ENCODE measurements at regions not wholly inside any gene's neighbourhood (a gene's known extent, or its start where the extent isn't known, plus 50 kb on each side); places are given as distances from the start of the nearest gene placed in this dataset.

DNA sequence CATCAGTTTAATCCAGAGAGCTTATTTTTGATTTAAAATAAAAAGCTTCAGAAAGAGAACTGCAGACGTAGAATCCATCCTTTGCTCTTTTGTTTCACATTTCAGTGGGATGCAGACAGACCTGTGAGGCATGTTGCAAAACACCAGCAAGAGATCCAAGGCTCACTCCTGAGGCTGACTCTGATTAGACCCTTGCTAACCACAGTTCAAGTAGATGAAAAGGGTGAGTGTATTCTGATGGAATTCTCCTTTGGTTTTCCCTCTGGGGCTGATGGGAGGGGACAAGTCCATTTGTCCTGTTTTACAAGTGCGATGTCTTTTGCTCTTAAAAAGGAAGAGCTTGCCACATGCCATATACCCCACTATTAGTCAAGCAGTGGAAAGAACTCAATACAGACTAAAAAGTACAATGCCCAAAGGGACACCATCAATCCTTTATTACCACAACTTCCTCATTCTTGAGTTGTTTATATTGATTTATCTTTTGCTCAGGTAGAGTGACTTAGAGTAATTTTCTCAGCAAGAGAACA, 772.7 kb downstream of the MAFB start:
- no peaks in the 10 kb centered on the region for H3K4me1 ChIP-seq (ENCODE audit: control insufficient read depth, insufficient read depth, low read length)

GRCh38 chr20:39913274-39913673, 775.8 kb downstream of the MAFB start:
- Histone ChIP-seq H3K4me1 (ENCODE audit: control insufficient read depth, insufficient read depth, low read length) (no peaks in the 10 kb centered on the region), H3K4me3 (ENCODE audit: low read length) (no peak overlapping the region), H3K27me3 (ENCODE audit: control insufficient read depth, insufficient read depth, low read length) (no peaks in the 10 kb centered on the region), H3K36me3 (ENCODE audit: control insufficient read depth, insufficient read depth, low read length) (no peaks in the 10 kb centered on the region), H3K27ac (ENCODE audit: low read depth, low read length) (no peak overlapping the region), H3K9ac (ENCODE audit: low read length) (no peak overlapping the region)

More for the DNA sequence above, 772.7 kb downstream of the MAFB start:
- no peak overlapping the region for H3K9ac ChIP-seq (ENCODE audit: low read length)
- H3K27me3 ChIP-seq (ENCODE audit: control insufficient read depth, insufficient read depth, low read length): no peaks in the 10 kb centered on the region
- H3K36me3 ChIP-seq (ENCODE audit: control insufficient read depth, insufficient read depth, low read length): no peaks in the 10 kb centered on the region
- no peak overlapping the region for H3K4me3 ChIP-seq (ENCODE audit: low read length)
- no peak overlapping the region for H3K27ac ChIP-seq (ENCODE audit: low read depth, low read length)

DNA sequence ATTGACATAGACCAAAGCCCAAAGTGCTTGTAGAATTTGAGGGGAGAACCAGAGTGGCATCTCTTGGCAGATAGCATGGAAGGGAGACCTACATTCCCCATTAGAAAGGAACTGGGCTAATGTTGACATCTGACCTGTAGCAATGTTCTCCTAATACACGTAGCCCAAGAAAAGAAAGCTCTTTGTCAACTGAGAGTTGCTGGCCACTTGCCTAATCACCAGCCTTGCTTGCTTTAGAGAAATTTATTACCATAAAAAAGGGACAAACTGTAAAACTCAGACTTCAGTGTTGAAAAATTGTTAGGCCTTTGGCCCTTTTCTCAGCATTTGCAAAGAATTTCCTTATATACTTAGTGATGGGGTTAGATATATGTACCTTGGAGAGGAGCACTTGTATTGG, 777.5 kb downstream of the MAFB start:
- Histone ChIP-seq H3K4me3 (ENCODE audit: low read length) (no peak overlapping the region), H3K27ac (ENCODE audit: low read depth, low read length) (no peak overlapping the region), H3K27me3 (ENCODE audit: control insufficient read depth, insufficient read depth, low read length) (no peaks in the 10 kb centered on the region), H3K4me1 (ENCODE audit: control insufficient read depth, insufficient read depth, low read length) (no peaks in the 10 kb centered on the region), H3K9ac (ENCODE audit: low read length) (no peak overlapping the region), H3K36me3 (ENCODE audit: control insufficient read depth, insufficient read depth, low read length) (no peaks in the 10 kb centered on the region)

DNA sequence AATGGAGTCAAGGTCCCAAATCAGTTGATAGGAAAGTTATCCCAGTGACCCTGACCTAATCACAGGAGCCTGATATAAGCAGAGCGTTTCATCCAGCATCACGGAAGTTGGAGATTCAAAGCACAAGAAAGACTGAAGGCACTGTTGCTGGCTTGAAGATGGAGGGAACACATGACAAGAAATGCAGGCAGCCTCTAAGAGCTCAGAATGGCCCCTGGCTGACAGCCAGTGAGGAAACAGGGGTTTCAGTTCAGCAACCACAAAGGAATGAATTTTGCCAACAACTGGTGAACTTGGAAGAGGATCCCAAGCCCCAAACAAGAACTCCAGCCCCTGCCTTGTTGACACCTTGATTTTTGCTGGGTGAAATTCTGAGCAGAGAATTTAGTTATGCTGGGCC, 778.5 kb downstream of the MAFB start:
- H3K27ac ChIP-seq (ENCODE audit: low read depth, low read length): no peak overlapping the region
- H3K36me3 ChIP-seq (ENCODE audit: control insufficient read depth, insufficient read depth, low read length): no peaks in the 10 kb centered on the region
- no peak overlapping the region for H3K4me3 ChIP-seq (ENCODE audit: low read length)
- no peak overlapping the region for H3K9ac ChIP-seq (ENCODE audit: low read length)
- H3K4me1 ChIP-seq (ENCODE audit: control insufficient read depth, insufficient read depth, low read length): no peaks in the 10 kb centered on the region
- H3K27me3 ChIP-seq (ENCODE audit: control insufficient read depth, insufficient read depth, low read length): no peaks in the 10 kb centered on the region

DNA sequence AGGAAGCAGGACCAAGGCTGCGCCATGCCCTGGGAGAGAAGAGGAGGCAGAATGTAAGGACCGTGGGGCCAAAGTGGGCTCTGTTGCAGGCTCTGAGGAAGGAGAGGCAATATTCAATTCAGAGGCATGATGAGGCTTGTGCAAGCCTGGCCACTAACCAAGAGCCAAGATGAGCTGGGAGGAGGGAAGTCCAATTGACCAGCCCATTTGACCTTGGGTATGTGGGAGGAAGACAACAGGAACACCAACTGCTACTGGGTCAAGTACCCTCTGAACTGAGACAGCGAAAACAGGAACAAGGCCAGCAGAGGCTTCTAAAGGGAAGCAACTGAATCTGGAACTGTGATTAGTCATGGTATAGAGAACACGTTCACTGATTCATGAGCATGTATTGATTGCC, 779.6 kb downstream of the MAFB start:
- no peaks in the 10 kb centered on the region for H3K27me3 ChIP-seq (ENCODE audit: control insufficient read depth, insufficient read depth, low read length)
- H3K27ac ChIP-seq (ENCODE audit: low read depth, low read length): no peak overlapping the region
- no peak overlapping the region for H3K4me3 ChIP-seq (ENCODE audit: low read length)
- no peaks in the 10 kb centered on the region for H3K36me3 ChIP-seq (ENCODE audit: control insufficient read depth, insufficient read depth, low read length)
- no peaks in the 10 kb centered on the region for H3K4me1 ChIP-seq (ENCODE audit: control insufficient read depth, insufficient read depth, low read length)
- H3K9ac ChIP-seq (ENCODE audit: low read length): no peak overlapping the region

GRCh38 chr20:39904476-39905112, 784.4 kb downstream of the MAFB start:
- H3K9ac ChIP-seq (ENCODE audit: low read length): no peak overlapping the region
- no peak overlapping the region for H3K4me3 ChIP-seq (ENCODE audit: low read length)
- no peaks in the 10 kb centered on the region for H3K36me3 ChIP-seq (ENCODE audit: control insufficient read depth, insufficient read depth, low read length)
- H3K4me1 ChIP-seq (ENCODE audit: control insufficient read depth, insufficient read depth, low read length): no peaks in the 10 kb centered on the region
- no peaks in the 10 kb centered on the region for H3K27me3 ChIP-seq (ENCODE audit: control insufficient read depth, insufficient read depth, low read length)
- no peak overlapping the region for H3K27ac ChIP-seq (ENCODE audit: low read depth, low read length)

DNA sequence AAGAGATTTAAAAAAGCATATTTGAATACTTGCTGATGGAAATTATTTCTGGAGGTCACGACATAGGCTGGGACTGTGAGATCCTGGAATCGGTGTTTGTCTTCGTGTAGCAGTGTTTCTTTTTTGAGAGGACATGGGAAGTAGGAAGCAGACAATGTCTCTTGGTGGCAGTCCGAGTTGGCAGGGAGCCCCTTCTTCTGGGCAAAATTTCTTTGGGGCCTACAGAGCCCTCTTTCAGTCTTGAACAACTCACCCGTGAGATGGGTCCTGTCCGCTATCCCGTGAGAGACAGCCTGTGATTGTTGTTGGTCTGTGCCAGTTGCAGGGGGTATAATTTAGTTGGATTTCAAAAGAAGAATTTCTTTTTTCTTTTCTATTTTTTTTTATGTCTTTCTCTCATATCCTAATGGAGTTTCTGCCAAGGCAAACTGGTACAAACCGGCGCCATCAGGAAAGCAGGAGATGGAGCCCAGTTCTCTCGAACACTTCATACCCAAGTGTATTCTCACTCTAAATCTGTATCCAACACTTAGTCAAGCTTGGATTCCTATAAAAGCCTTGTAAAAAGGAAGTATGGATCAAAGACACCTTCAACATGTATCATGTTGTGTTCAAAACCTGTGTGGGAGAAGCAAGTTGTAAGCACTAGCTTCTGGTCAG, 785.1 kb downstream of the MAFB start:
- Histone ChIP-seq H3K4me3 (ENCODE audit: low read length) (no peak overlapping the region), H3K27ac (ENCODE audit: low read depth, low read length) (no peak overlapping the region), H3K9ac (ENCODE audit: low read length) (no peak overlapping the region), H3K36me3 (ENCODE audit: control insufficient read depth, insufficient read depth, low read length) (no peaks in the 10 kb centered on the region), H3K27me3 (ENCODE audit: control insufficient read depth, insufficient read depth, low read length) (no peaks in the 10 kb centered on the region), H3K4me1 (ENCODE audit: control insufficient read depth, insufficient read depth, low read length) (no peaks in the 10 kb centered on the region)

- Histone ChIP-seq H3K4me3 (ENCODE audit: low read length) (no peak overlapping the region), H3K36me3 (ENCODE audit: control insufficient read depth, insufficient read depth, low read length) (no peaks in the 10 kb centered on the region), H3K27ac (ENCODE audit: low read depth, low read length) (no peak overlapping the region), H3K4me1 (ENCODE audit: control insufficient read depth, insufficient read depth, low read length) (no peaks in the 10 kb centered on the region), H3K9ac (ENCODE audit: low read length) (no peak overlapping the region), H3K27me3 (ENCODE audit: control insufficient read depth, insufficient read depth, low read length) (no peaks in the 10 kb centered on the region)
Measured at GRCh38 chr20:39899881-39900280, 789.2 kb downstream of the MAFB start.

DNA sequence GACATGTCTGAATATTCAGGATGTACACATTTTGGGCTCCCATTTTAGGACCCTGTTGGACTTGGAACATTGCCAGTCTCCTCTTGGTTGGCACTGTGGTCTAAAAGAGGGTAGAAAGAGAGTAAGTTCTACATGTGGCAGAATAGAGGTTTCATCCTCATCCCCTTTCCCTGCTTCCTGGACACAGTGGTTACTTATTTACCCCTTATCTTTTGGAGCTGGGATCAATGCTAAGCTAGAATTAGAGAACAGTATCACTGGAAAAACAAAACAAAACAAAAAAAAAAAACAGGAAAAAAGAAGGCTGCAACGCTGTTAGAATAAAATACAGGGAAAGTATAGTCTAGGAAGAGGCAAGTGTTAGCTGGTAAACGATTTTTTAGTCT, 790.6 kb downstream of the MAFB start:
- H3K4me1 ChIP-seq (ENCODE audit: control insufficient read depth, insufficient read depth, low read length): no peaks in the 10 kb centered on the region
- no peaks in the 10 kb centered on the region for H3K36me3 ChIP-seq (ENCODE audit: control insufficient read depth, insufficient read depth, low read length)
- H3K27ac ChIP-seq (ENCODE audit: low read depth, low read length): no peak overlapping the region
- H3K9ac ChIP-seq (ENCODE audit: low read length): no peak overlapping the region
- H3K4me3 ChIP-seq (ENCODE audit: low read length): no peak overlapping the region
- H3K27me3 ChIP-seq (ENCODE audit: control insufficient read depth, insufficient read depth, low read length): no peaks in the 10 kb centered on the region

DNA sequence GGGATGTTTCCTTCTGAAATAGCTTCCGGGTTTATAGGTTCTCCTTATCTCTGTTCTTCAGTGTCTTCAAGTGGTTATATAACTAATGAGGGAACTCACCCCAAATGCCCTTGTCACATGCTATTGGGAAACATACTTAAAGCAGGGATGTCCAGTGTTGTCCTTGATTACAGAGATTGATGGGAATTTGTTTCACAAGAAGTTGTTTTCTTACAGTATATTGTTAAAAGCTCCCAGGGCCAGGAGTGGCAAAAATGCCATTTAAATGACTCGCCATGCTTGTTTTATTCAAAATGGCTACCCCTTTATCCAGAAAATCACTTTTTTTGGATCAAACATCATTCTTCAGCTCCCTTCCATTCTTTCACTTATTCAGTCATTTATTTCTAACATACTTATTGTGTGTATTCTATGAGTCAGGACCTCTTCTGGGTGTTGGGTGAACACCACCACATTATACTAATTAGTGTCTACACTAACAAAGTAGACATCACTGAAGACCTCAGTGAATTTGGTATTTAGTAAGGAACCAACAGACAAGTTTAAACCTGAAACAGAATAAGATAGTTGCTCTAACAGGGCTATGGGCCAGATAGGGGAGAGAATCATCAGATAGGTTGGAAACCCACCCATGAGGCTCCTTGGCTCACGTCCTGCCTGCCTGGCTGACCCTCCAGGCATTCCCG, 791.1 kb downstream of the MAFB start:
- H3K9ac ChIP-seq (ENCODE audit: low read length): no peak overlapping the region
- no peaks in the 10 kb centered on the region for H3K36me3 ChIP-seq (ENCODE audit: control insufficient read depth, insufficient read depth, low read length)
- no peaks in the 10 kb centered on the region for H3K27me3 ChIP-seq (ENCODE audit: control insufficient read depth, insufficient read depth, low read length)
- no peaks in the 10 kb centered on the region for H3K4me1 ChIP-seq (ENCODE audit: control insufficient read depth, insufficient read depth, low read length)
- H3K27ac ChIP-seq (ENCODE audit: low read depth, low read length): no peak overlapping the region
- no peak overlapping the region for H3K4me3 ChIP-seq (ENCODE audit: low read length)

- H3K27me3 ChIP-seq (ENCODE audit: control insufficient read depth, insufficient read depth, low read length): no peaks in the 10 kb centered on the region
- no peaks in the 10 kb centered on the region for H3K36me3 ChIP-seq (ENCODE audit: control insufficient read depth, insufficient read depth, low read length)
Measured at GRCh38 chr20:39897058-39897457, 792.0 kb downstream of the MAFB start.

GRCh38 chr20:39894067-39894466, 795.0 kb downstream of the MAFB start:
- Histone ChIP-seq H3K27me3 (ENCODE audit: control insufficient read depth, insufficient read depth, low read length) (no peaks in the 10 kb centered on the region), H3K4me3 (ENCODE audit: low read length) (no peak overlapping the region), H3K36me3 (ENCODE audit: control insufficient read depth, insufficient read depth, low read length) (no peaks in the 10 kb centered on the region), H3K9ac (ENCODE audit: low read length) (no peak overlapping the region), H3K4me1 (ENCODE audit: control insufficient read depth, insufficient read depth, low read length) (no peaks in the 10 kb centered on the region), H3K27ac (ENCODE audit: low read depth, low read length) (no peak overlapping the region)

More at GRCh38 chr20:39897058-39897457, 792.0 kb downstream of the MAFB start:
- H3K9ac ChIP-seq (ENCODE audit: low read length): no peak overlapping the region
- no peaks in the 10 kb centered on the region for H3K4me1 ChIP-seq (ENCODE audit: control insufficient read depth, insufficient read depth, low read length)
- H3K4me3 ChIP-seq (ENCODE audit: low read length): no peak overlapping the region
- no peak overlapping the region for H3K27ac ChIP-seq (ENCODE audit: low read depth, low read length)

Measured in rectal smooth muscle tissue (tissue), 1 donor.